GM18870 (cell line): ENCODE measurements at regions not wholly inside any gene's neighbourhood (a gene's known extent, or its start where the extent isn't known, plus 50 kb on each side); places are given as distances from the start of the nearest gene placed in this dataset.
"Not testable (repeated sequence)": the region's sequence is repeated elsewhere in the genome, so short reads cannot be mapped to it uniquely, and the experiment has no call there.

ENCODE experiments used
- ATAC-seq: cut with Tn5 transposase; IDR thresholded peaks from one replicate; pipeline ENCODE4 v1.9.1; 2021; ENCODE audit warnings: moderate library complexity; ENCODE audit not compliant: unreplicated experiment

- not testable (repeated sequence) for ATAC-seq
These were observed 107.2 kb upstream of the ACBD5 start for GRCh38 chr10:27347827-27348207.

GRCh38 chr10:27345455-27345920, 104.9 kb upstream of the ACBD5 start:
- peak; percentile 38 for ATAC-seq

- peak; percentile 68 for ATAC-seq
These were observed 104.2 kb upstream of the ACBD5 start for GRCh38 chr10:27344568-27345454.

- no peak for ATAC-seq
These were observed 100.4 kb upstream of the ACBD5 start for GRCh38 chr10:27341001-27341400.

GRCh38 chr10:27335246-27335645, 94.6 kb upstream of the ACBD5 start:
- not testable (repeated sequence) for ATAC-seq

GRCh38 chr10:27330074-27330473, 89.5 kb upstream of the ACBD5 start:
- ATAC-seq: no peak

- no peak for ATAC-seq
These were observed 88.3 kb upstream of the ACBD5 start for GRCh38 chr10:27328946-27329345.

- not testable (repeated sequence) for ATAC-seq
These were observed 86.2 kb upstream of the ACBD5 start for GRCh38 chr10:27326748-27327147.

GRCh38 chr10:27319752-27320431, 79.3 kb upstream of the ACBD5 start:
- peak; percentile 58 for ATAC-seq

- not testable (repeated sequence) for ATAC-seq
These were observed 78.5 kb upstream of the ACBD5 start for GRCh38 chr10:27319139-27319538.

- not testable (repeated sequence) for ATAC-seq
These were observed 74.5 kb upstream of the ACBD5 start for GRCh38 chr10:27315082-27315481.

GRCh38 chr10:27313586-27313985, 73.0 kb upstream of the ACBD5 start:
- ATAC-seq: not testable (repeated sequence)

- no peak for ATAC-seq
These were observed 72.3 kb upstream of the ACBD5 start for GRCh38 chr10:27312854-27313253.

GRCh38 chr10:27311809-27312208, 71.2 kb upstream of the ACBD5 start:
- not testable (repeated sequence) for ATAC-seq

- ATAC-seq: not testable (repeated sequence)
These were observed 57.9 kb upstream of the ACBD5 start for GRCh38 chr10:27298522-27298850.

GRCh38 chr10:27297844-27298521, 57.4 kb upstream of the ACBD5 start:
- ATAC-seq: no peak

GRCh38 chr10:27296285-27296684, 55.7 kb upstream of the ACBD5 start:
- ATAC-seq: not testable (repeated sequence)

GRCh38 chr10:27291253-27291895, 50.8 kb upstream of the ACBD5 start:
- ATAC-seq: peak; percentile 78
